OCI-LY3 (cell line): ENCODE measurements at regions not wholly inside any gene's neighbourhood (a gene's known extent, or its start where the extent isn't known, plus 50 kb on each side); places are given as distances from the start of the nearest gene placed in this dataset.

ENCODE experiments used
- H2AFZ ChIP-seq: fragments of 200-600, 300-600 bp; shearing (Covaris generic); 2 replicates; pipeline ENCODE4 v1.6.0; 2014; ENCODE audit warnings: antibody characterized with exemption, low read depth, low read length
- H3K27ac ChIP-seq: fragments of 200-600, 300-600 bp; sonication (generic); 2 replicates; pipeline ENCODE4 v1.5.1; 2014; ENCODE audit warnings: mild to moderate bottlenecking, low read length, moderate library complexity, mixed read lengths
- H3K27me3 ChIP-seq: fragments of 200-600, 300-600 bp; sonication (generic); 2 replicates; pipeline ENCODE4 v1.6.1; 2014; ENCODE audit warnings: low read depth, low read length, mixed read lengths
- H3K36me3 ChIP-seq: fragments of 200-600, 300-600 bp; sonication (generic); replicated peaks from 2 replicates; pipeline ENCODE3; 2014; ENCODE audit warnings: low read depth, low read length, mixed read lengths
- H3K4me1 ChIP-seq: fragments of 300-600, 200-600 bp; sonication (generic); 2 replicates; pipeline ENCODE4 v1.6.1; 2014; ENCODE audit warnings: low read length, mixed read lengths
- H3K4me2 ChIP-seq: fragments of 200-600, 300-600 bp; sonication (generic); 2 replicates; pipeline ENCODE4 v1.6.1; 2014; ENCODE audit warnings: low read length, mixed read lengths
- H3K4me3 ChIP-seq: fragments of 300-600, 200-600 bp; sonication (generic); 2 replicates; pipeline ENCODE4 v1.5.1; 2014; ENCODE audit warnings: antibody characterized with exemption, mild to moderate bottlenecking, low read length, moderate library complexity
- H3K79me2 ChIP-seq: fragments of 300-600, 200-600 bp; shearing (Covaris generic); 2 replicates; pipeline ENCODE4 v1.6.1; 2014; ENCODE audit warnings: mild to moderate bottlenecking, low read length, mixed read lengths
- H3K9ac ChIP-seq: fragments of 300-600, 200-600 bp; shearing (Covaris generic); 2 replicates; pipeline ENCODE4 v1.6.0; 2014; ENCODE audit warnings: mild to moderate bottlenecking, low read length, moderate library complexity
- H3K9me3 ChIP-seq: fragments of 200-600, 300-600 bp; shearing (Covaris generic); 2 replicates; pipeline ENCODE4 v1.6.1; 2014; ENCODE audit warnings: low read length, mixed read lengths; ENCODE audit not compliant: insufficient read depth
- H4K20me1 ChIP-seq: fragments of 200-600, 300-600 bp; sonication (generic); 2 replicates; pipeline ENCODE4 v1.6.1; 2016; ENCODE audit warnings: low read length, mixed read lengths; ENCODE audit not compliant: insufficient read depth
- EZH2phosphoT487 ChIP-seq: fragments of 200-600 bp; shearing (Covaris generic); IDR thresholded peaks from 2 replicates; pipeline ENCODE4 v1.6.1; 2018; ENCODE audit warnings: antibody characterized with exemption, mixed run types, low read depth
- TF ChIP-seq, protein P1 (sequence below): fragments of 200-600, 300-600 bp; sonication (generic); IDR thresholded peaks from 2 replicates; pipeline ENCODE4 v1.5.1; 2014; ENCODE audit warnings: antibody characterized with exemption, low read length, low read depth

DNA sequence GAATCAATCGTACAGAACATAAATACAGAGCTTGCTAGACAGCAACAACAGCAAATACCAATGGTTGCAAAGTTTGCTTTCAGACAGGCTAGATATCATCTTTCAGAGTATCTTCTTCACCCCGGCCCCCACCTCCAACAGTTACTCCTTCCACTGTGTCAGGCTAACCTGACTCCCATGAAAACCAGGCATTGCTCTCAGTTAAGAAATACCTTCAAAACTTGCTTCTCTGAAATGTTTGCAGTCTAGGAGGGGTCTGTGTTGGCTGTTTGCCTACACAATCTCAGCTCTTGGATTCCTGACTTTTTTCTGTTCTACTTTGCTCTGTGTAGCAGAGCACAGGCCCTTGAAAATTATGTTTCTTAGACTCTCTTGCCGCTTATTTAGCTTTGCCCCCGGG lies 599.5 kb upstream of the SYT4 start:
- TF ChIP-seq EZH2phosphoT487: no peak
- TF ChIP-seq, protein P1, sequence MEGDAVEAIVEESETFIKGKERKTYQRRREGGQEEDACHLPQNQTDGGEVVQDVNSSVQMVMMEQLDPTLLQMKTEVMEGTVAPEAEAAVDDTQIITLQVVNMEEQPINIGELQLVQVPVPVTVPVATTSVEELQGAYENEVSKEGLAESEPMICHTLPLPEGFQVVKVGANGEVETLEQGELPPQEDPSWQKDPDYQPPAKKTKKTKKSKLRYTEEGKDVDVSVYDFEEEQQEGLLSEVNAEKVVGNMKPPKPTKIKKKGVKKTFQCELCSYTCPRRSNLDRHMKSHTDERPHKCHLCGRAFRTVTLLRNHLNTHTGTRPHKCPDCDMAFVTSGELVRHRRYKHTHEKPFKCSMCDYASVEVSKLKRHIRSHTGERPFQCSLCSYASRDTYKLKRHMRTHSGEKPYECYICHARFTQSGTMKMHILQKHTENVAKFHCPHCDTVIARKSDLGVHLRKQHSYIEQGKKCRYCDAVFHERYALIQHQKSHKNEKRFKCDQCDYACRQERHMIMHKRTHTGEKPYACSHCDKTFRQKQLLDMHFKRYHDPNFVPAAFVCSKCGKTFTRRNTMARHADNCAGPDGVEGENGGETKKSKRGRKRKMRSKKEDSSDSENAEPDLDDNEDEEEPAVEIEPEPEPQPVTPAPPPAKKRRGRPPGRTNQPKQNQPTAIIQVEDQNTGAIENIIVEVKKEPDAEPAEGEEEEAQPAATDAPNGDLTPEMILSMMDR: no peak
- Histone ChIP-seq H3K27me3 (no peaks in the 10 kb centered on the region), H4K20me1 (no peaks in the 10 kb centered on the region), H3K27ac (no peak overlapping the region), H3K4me1 (peaks cover 4% of the 10 kb centered on the region; the same call in 1 of the 2 replicates), H3K4me2 (no peak overlapping the region), H3K9ac (no peak overlapping the region), H3K79me2 (no peaks in the 10 kb centered on the region), H3K9me3 (no peaks in the 10 kb centered on the region), H3K36me3 (no peaks in the 10 kb centered on the region), H3K4me3 (no peak overlapping the region), H2AFZ (no peak overlapping the region)

DNA sequence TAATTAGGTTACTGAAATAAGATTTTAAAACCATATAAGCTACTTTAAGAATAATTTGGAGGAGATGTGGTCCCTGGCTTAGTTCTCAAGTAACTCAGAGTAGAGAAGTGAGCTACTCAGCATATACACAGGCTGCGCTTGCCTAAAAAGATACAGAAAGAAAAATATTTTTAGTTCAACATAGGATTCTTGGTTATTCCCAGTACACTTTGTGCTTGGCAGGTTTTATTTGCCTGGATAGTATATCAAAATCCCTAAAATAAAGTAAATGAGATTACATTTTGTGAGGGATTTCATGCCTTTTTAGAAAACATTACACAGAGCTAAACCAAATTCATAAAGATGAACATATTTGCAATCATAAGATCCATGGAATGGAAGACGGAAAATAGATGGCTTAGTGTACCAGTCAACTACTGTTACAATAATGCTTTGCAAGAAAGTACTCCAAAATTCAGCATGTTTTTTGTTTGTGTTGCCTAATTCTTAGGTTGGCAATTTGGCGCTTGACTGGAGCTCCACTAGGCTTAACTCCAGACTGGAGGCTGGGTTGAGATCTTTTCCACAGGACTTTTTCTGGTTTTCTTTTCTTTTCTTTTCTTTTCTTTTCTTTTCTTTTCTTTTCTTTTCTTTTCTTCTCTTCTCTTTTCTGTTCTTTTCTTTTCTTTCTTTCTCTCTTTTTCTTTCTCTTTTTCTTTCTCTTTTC lies 600.5 kb upstream of the SYT4 start:
- Histone ChIP-seq H4K20me1 (no peaks in the 10 kb centered on the region), H3K27ac (no peak overlapping the region), H2AFZ (no peak overlapping the region), H3K9ac (no peak overlapping the region), H3K4me3 (no peak overlapping the region), H3K4me2 (no peak overlapping the region), H3K27me3 (no peaks in the 10 kb centered on the region), H3K4me1 (peaks cover 4% of the 10 kb centered on the region; the same call in 1 of the 2 replicates), H3K36me3 (no peaks in the 10 kb centered on the region), H3K9me3 (no peaks in the 10 kb centered on the region), H3K79me2 (no peaks in the 10 kb centered on the region)
- TF ChIP-seq EZH2phosphoT487: no peak
- TF ChIP-seq, protein P1: no peak

DNA sequence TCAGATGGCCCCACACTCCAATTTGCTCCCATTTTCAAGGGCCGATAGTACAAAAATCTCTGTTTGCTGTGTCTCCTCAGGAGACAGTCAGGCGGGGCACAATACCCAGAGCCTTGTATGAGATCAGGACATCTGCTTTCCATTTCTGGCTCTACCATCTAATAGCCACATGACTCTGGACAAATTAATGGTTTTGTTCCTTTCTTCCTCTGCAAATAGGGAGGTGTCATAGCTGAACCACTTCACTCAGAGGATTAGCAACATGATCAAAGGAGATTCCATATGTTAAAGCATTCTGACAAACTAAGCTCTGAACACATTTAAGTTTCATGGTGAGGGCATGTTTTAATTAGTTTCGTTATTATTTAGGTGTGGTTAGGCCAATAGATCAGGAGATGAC lies 602.1 kb upstream of the SYT4 start:
- Histone ChIP-seq H3K4me2 (no peak overlapping the region), H3K79me2 (no peaks in the 10 kb centered on the region), H3K4me3 (no peak overlapping the region), H4K20me1 (no peaks in the 10 kb centered on the region), H3K9me3 (no peaks in the 10 kb centered on the region), H3K4me1 (peaks cover 4% of the 10 kb centered on the region; the same call in 1 of the 2 replicates), H3K27ac (no peak overlapping the region), H3K9ac (no peak overlapping the region), H2AFZ (no peak overlapping the region), H3K36me3 (no peaks in the 10 kb centered on the region), H3K27me3 (no peaks in the 10 kb centered on the region)
- no peak for TF ChIP-seq EZH2phosphoT487
- TF ChIP-seq, protein P1: no peak

DNA sequence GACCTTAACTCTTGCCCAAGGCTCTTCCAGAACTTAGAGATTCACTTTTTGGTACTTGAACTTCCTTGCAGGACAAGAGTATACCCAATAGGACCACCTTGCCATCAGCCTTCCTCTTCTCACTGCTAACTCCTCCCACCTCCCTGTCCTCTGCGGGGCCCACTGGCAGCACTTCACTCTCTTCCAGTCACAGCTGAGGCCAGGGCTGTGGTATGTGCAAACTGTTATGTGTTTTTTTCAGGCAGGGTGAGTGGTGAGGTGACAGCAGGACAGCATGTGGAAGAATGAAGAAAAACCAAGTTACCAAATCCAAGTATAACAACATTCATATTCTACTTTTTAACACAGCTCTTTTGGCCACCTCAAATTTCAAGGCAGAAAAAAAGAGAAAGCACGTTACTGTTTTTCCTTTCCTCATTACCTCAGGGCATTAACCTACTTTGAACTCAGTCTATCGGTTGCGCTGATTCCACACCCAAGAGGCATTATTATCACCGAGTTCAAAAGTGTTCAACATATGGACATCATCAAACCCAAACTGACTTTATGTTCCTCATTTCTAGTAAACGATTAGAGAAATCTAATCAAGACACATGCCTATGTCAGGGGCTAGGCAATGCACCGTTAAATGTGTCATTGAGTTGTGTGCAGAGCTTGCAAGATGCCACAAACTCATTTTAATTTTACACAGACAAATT lies 605.2 kb upstream of the SYT4 start:
- Histone ChIP-seq H3K4me3 (no peak overlapping the region), H3K27ac (no peak overlapping the region), H4K20me1 (no peaks in the 10 kb centered on the region), H3K9me3 (no peaks in the 10 kb centered on the region), H2AFZ (no peak overlapping the region), H3K36me3 (no peaks in the 10 kb centered on the region), H3K4me1 (peaks cover 4% of the 10 kb centered on the region; the same call in 1 of the 2 replicates), H3K27me3 (no peaks in the 10 kb centered on the region), H3K4me2 (no peak overlapping the region), H3K9ac (no peak overlapping the region), H3K79me2 (no peaks in the 10 kb centered on the region)
- no peak for TF ChIP-seq EZH2phosphoT487
- TF ChIP-seq, protein P1: no peak
